HEK293 (cell line): ENCODE measurements at regions not wholly inside any gene's neighbourhood (a gene's known extent, or its start where the extent isn't known, plus 50 kb on each side); places are given as distances from the start of the nearest gene placed in this dataset.

Source experiments
- PBX3 ChIP-seq: sonication (generic); formaldehyde crosslinking; IDR thresholded peaks from 2 replicates; pipeline ENCODE4 v1.8.1; 2022; ENCODE audit warnings: mild to moderate bottlenecking, moderate library complexity, missing genetic modification reagents
- WT1 ChIP-seq: fragments of 450-650 bp; formaldehyde crosslinking; IDR thresholded peaks from 2 replicates; pipeline ENCODE4 v1.5.1; 2016; ENCODE audit warnings: missing biosample characterization, missing genetic modification characterization
- ZBTB7A ChIP-seq: fragments of 450-650 bp; formaldehyde crosslinking; IDR thresholded peaks from 2 replicates; pipeline ENCODE4 v1.5.1; 2016; ENCODE audit warnings: low read depth, missing biosample characterization, missing genetic modification characterization
- ZFP41 ChIP-seq: fragments of 450-650 bp; formaldehyde crosslinking; IDR thresholded peaks from 2 replicates; pipeline ENCODE4 v1.5.1; 2016; ENCODE audit warnings: missing biosample characterization, missing genetic modification characterization, borderline replicate concordance
- ZNF10 ChIP-seq: fragments of 450-650 bp; formaldehyde crosslinking; IDR thresholded peaks from 2 replicates; pipeline ENCODE4 v1.5.1; 2017; ENCODE audit warnings: missing biosample characterization, missing genetic modification characterization
- ZNF114 ChIP-seq: fragments of 450-650 bp; formaldehyde crosslinking; IDR thresholded peaks from 2 replicates; pipeline ENCODE4 v1.5.0; 2017; ENCODE audit warnings: missing biosample characterization, missing genetic modification characterization
- ZNF274 ChIP-seq, 2 experiments: fragments of 200-500 bp in 1 of 2; fragments of 450-650 bp in 1 of 2; sonication (Bioruptor generic) in 1 of 2; formaldehyde crosslinking in 1 of 2; IDR thresholded peaks; 2 replicates each; pipeline versions ENCODE4 v1.5.1 to v1.6.1; 2014 to 2016; ENCODE audit warnings: borderline replicate concordance in 1 of 2, inconsistent platforms in 1 of 2, low read length in 1 of 2, missing biosample characterization in 1 of 2, missing genetic modification characterization in 1 of 2
- TF ChIP-seq, protein P1 (sequence below): fragments of 450-650 bp; formaldehyde crosslinking; IDR thresholded peaks from 2 replicates; pipeline ENCODE4 v1.5.1; 2016; ENCODE audit warnings: missing biosample characterization, missing genetic modification characterization
- TF ChIP-seq, protein P2 (sequence below): fragments of 450-650 bp; formaldehyde crosslinking; IDR thresholded peaks from 2 replicates; pipeline ENCODE4 v1.5.1; 2016; ENCODE audit warnings: missing biosample characterization, missing genetic modification characterization

- TF ChIP-seq WT1 (tag by site-specific recombination) (no peak), ZBTB7A (tag by site-specific recombination) (no peak), ZNF114 (tag by site-specific recombination) (no peak), ZNF10 (tag by site-specific recombination) (no peak), PBX3 (no peak), ZFP41 (tag by site-specific recombination) (no peak), ZNF274 (IDR thresholded peaks at IDR 0.05; ENCODE audit: low read length) (no peak), ZNF274 (tag by site-specific recombination; IDR thresholded peaks at IDR 0.05; ENCODE audit: borderline replicate concordance) (no peak)
- TF ChIP-seq, protein P1, sequence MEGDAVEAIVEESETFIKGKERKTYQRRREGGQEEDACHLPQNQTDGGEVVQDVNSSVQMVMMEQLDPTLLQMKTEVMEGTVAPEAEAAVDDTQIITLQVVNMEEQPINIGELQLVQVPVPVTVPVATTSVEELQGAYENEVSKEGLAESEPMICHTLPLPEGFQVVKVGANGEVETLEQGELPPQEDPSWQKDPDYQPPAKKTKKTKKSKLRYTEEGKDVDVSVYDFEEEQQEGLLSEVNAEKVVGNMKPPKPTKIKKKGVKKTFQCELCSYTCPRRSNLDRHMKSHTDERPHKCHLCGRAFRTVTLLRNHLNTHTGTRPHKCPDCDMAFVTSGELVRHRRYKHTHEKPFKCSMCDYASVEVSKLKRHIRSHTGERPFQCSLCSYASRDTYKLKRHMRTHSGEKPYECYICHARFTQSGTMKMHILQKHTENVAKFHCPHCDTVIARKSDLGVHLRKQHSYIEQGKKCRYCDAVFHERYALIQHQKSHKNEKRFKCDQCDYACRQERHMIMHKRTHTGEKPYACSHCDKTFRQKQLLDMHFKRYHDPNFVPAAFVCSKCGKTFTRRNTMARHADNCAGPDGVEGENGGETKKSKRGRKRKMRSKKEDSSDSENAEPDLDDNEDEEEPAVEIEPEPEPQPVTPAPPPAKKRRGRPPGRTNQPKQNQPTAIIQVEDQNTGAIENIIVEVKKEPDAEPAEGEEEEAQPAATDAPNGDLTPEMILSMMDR, result no peak
- TF ChIP-seq, protein P2, sequence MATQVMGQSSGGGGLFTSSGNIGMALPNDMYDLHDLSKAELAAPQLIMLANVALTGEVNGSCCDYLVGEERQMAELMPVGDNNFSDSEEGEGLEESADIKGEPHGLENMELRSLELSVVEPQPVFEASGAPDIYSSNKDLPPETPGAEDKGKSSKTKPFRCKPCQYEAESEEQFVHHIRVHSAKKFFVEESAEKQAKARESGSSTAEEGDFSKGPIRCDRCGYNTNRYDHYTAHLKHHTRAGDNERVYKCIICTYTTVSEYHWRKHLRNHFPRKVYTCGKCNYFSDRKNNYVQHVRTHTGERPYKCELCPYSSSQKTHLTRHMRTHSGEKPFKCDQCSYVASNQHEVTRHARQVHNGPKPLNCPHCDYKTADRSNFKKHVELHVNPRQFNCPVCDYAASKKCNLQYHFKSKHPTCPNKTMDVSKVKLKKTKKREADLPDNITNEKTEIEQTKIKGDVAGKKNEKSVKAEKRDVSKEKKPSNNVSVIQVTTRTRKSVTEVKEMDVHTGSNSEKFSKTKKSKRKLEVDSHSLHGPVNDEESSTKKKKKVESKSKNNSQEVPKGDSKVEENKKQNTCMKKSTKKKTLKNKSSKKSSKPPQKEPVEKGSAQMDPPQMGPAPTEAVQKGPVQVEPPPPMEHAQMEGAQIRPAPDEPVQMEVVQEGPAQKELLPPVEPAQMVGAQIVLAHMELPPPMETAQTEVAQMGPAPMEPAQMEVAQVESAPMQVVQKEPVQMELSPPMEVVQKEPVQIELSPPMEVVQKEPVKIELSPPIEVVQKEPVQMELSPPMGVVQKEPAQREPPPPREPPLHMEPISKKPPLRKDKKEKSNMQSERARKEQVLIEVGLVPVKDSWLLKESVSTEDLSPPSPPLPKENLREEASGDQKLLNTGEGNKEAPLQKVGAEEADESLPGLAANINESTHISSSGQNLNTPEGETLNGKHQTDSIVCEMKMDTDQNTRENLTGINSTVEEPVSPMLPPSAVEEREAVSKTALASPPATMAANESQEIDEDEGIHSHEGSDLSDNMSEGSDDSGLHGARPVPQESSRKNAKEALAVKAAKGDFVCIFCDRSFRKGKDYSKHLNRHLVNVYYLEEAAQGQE (tag by site-specific recombination), result no peak
These were observed 183.2 kb upstream of the POT1 start for GRCh38 chr7:125112850-125113249.
